ENCODE measurements at regions not wholly inside any gene's neighbourhood (a gene's known extent, or its start where the extent isn't known, plus 50 kb on each side); places are given as distances from the start of the nearest gene placed in this dataset.

- TF ChIP-seq CTCF (IDR thresholded peaks at IDR 0.05) (no peak), EZH2 (IDR thresholded peaks at IDR 0.05) (no peak), EZH2phosphoT487 (IDR thresholded peaks at IDR 0.05) (no peak)
Measured at GRCh38 chr4:14335872-14336271, 666.4 kb upstream of the CPEB2 start.
